HG02884 (cell line): ENCODE measurements at regions not wholly inside any gene's neighbourhood (a gene's known extent, or its start where the extent isn't known, plus 50 kb on each side); places are given as distances from the start of the nearest gene placed in this dataset.

ENCODE experiments used
- ATAC-seq: cut with Tn5 transposase; IDR thresholded peaks from one replicate; pipeline ENCODE4 v1.9.1; 2021; ENCODE audit warnings: mild to moderate bottlenecking, moderate library complexity; ENCODE audit not compliant: unreplicated experiment

GRCh38 chr7:116310141-116310540 is 99.8 kb downstream of the TES start:
- no peak for ATAC-seq

DNA sequence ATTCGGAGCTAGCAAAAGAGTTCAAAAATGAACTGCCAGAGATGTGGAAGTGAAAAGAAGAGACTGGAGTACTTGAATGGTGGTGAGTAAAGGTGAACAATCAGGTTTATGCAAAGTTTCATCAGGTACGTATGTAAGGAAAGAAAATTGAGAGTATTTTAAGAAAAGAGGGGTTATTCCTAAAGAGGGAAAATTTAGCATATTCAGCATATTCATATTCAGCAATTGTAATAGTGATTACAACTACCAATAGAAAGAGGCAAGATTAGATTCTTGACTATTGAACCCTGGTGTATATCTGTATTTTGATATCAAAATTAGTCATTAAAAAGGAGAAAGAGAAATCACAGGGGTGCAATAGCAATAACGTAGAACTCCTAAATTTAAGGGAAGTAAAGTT is 100.9 kb downstream of the TES start:
- ATAC-seq: no peak

- no peak for ATAC-seq
These were observed 101.6 kb downstream of the TES start for GRCh38 chr7:116311816-116312471.

DNA sequence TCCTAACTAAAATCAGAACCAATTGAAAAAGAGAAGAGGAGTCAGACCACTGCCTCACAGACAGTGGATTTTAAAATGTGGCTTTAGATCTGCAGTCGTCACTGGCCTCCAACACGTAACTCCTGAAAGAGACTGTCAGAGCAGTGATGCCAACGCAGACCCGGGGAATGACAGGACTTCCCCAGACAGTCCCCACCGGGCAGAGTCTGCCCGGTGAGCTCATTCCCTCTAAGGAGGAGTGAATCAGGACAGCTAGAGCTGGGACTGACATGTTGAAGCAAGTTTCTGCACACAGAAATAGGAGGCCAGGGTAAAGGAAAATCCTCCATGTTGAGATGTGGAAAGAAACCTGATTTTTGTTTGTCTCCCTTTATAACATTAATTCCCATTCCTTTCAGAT is 105.0 kb downstream of the TES start:
- no peak for ATAC-seq

- ATAC-seq: no peak
These were observed 105.5 kb downstream of the TES start for GRCh38 chr7:116315803-116316202.

DNA sequence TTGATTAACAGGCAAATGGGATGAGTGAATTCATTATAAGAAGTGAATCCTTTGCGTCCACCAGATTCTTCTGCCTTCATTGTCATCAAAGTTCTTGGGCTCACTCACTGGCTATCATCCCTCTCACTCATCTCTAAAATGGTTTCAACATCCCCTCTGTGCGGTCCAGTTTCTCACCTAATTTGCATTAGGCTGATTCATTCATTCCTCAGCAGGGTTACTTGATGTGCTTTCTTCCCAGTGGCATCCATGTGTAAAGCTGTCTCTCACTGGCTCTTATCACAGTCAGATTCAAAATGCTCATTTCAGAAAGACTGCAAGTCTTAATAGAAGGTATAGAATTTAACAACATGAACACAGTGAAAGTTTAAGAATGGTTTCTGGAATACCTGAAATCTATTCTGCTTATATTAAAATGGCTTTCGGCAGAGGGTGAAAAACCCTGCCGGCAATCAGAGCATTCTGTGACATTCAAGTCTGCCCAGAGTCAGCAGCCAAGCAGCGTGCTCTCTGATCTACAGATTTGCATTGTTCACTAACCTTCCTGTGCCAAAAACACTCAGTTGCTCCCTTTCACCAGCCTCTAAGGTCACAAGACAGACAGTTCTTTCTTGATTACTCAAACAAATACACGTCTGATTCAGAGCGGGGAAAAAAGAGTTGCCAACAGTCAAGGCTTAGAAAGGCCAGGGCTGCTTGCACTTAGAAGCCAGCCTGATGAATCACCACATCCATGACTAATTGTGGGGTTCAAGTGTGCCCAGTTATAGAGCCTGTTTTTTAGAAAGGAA is 106.7 kb downstream of the TES start:
- peak; percentile 87 for ATAC-seq

GRCh38 chr7:116317907-116318306 is 107.6 kb downstream of the TES start:
- no peak for ATAC-seq

DNA sequence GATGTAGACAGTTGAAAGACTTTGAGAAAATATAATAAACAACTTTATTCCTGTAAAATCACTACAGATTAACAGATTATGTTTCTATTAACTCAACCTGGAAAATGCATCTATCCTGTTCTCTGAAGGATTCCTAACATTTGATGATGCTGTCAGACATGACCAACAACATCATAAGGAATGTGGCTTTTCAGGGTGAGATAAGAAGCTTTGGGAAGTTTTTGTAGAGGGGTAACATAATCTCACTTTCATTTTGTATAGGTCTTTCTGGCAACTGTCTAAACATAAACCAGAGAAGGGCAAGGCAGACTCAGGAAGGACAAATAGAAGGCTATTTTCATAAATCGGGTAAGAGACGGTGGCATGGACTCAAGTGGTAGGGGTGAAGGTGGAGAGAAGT is 112.2 kb downstream of the TES start:
- no peak for ATAC-seq

- ATAC-seq: no peak
These were observed 114.2 kb downstream of the TES start for GRCh38 chr7:116324582-116324981.

- ATAC-seq: no peak
These were observed 115.2 kb downstream of the TES start for GRCh38 chr7:116325517-116325916.

DNA sequence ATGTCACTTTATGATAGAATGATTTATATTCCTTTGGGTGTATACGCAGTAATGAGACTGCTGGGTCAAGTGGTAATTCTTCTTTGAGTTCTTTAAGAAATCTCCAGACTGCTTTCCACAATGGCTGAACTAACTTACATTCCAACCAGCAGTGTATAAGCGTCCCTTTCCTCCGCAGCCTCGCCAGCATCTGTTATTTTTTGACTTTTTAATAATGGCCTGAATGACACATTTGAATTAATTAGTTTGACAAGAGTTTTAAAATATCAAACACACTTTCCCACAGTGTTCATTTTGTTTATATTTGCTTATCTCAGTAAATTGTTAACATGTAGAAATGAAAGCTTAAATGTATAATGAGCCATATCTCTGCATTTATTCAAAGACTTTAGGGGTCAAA is 116.8 kb downstream of the TES start:
- no peak for ATAC-seq

DNA sequence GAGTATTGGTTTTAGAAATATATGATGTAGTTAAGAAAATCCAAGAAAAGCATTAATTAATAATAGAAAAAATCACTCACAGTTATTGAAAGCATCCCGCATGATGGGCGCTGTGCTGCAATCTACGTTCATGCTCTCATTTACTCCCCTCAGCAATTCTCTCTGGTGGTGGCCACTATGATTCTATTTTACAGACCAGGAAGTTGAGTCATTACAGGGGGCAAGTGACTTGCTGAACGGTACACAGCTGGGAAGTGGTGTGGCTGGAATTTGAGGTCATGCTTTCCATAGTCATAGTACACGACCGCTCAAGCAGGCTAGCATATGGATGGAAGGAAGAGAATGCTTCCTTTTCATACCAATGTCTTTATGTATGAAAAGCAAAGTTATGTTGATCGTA is 117.4 kb downstream of the TES start:
- ATAC-seq: no peak

DNA sequence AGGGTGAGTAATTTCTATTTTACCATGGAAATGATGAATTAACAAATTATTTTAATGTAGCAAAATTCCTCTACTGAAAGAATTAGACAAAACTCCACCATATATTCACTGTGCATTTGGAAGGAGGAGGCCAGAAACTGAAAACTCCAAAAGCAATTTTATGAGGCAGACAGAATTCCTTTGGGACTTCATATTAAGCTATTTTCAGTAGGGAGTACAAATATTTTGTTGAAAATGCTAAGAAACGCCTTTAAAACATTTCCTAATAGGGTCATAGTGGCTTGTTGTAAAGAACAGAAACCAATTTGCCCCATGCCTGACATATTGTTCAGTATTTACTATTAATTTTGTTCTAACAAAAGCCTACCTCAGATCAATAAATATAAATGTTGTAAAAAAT is 117.8 kb downstream of the TES start:
- ATAC-seq: no peak

GRCh38 chr7:116329686-116330503 is 119.6 kb downstream of the TES start:
- ATAC-seq: no peak

DNA sequence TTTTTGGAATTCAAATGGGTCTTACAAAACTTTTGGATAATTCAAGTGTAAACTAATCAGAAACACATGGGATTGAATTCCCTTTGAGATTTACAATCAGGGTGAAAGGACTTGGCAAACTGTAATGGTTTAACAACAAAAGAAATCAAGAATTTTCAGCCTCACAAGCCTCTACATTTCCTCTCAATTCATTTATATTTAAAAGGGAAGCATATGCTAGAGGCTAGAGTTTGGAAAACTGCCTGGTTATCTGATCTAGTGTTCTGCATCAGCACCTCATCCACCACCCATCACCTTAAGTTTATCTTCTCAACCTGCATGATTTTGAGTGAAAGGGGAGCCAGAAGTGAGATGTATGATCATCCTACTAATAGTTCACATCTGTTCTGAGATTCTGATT is 120.7 kb downstream of the TES start:
- ATAC-seq: no peak

GRCh38 chr7:116332766-116333165 is 122.4 kb downstream of the TES start:
- no peak for ATAC-seq

DNA sequence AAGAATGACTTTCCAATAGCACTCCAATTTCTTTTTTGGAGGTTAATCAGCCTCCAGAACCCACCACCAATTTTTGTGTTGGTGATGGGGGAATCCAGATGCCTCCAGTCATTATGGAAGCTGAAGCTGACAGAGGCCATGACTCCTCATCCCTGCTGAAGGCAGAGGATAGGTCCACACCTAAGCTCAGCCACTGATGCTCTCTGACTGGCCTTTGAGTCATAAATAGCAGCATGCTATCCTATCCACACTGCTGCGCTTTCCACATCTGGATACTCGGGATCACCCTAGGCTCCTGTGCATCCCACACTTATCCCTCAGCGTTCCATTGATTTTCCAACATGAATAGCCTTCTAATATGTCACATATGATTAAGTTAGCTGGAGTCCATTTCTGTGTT is 124.2 kb downstream of the TES start:
- ATAC-seq: no peak

DNA sequence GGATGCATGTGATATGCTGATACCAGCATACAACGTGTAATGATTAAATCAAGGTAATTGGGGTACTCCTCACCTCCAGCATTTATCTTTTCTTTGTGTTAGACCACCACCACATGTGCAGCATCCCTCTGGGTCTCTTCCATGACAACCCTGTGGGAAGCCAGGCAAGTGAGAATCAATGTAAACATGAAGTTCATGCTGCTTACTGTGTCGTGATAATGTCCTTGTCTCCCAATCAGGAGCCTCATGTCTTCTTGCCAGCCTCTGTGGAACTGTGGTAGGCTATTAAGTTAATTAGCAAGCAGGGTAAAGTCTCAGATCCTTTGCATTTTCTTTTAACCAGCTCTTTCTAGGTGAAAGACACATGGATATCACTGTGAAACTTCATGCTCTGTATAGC is 126.7 kb downstream of the TES start:
- ATAC-seq: no peak

DNA sequence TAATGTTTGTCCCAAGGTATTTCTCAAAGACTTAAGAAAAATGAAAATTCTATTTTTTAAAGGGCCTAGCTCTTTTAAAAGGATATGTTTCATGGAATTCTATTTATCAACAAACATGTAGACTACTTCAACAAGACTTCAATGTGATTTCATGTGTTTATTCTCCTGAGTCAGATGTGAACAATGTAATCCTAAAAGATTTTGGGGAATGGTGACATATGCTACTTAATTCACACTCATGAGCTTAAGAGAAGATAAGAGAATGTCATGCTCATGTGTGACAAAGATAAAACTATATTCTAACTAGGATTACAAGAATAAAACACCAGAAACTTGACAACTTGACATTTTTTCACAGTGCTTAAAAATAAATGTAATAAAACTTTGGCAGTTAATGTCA is 127.5 kb downstream of the TES start:
- no peak for ATAC-seq

- ATAC-seq: no peak
These were observed 129.2 kb downstream of the TES start for GRCh38 chr7:116339564-116339963.

GRCh38 chr7:116340201-116340847 is 130.0 kb downstream of the TES start:
- ATAC-seq: no peak
